ENCODE measurements at regions not wholly inside any gene's neighbourhood (a gene's known extent, or its start where the extent isn't known, plus 50 kb on each side); places are given as distances from the start of the nearest gene placed in this dataset.

- no peak for TF ChIP-seq CTCF (conservative IDR thresholded peaks at IDR 0.05)
- no peak for TF ChIP-seq ZFX (IDR thresholded peaks at IDR 0.05)
These were observed 106.6 kb upstream of the ADTRP start for GRCh38 chr6:11885159-11885558.

Measured in C4-2B (cell line).